NCI-H1930 (cell line): ENCODE measurements at regions not wholly inside any gene's neighbourhood (a gene's known extent, or its start where the extent isn't known, plus 50 kb on each side); places are given as distances from the start of the nearest gene placed in this dataset.
"Not testable (repeated sequence)": the region's sequence is repeated elsewhere in the genome, so short reads cannot be mapped to it uniquely, and the experiment has no call there.

Experiments used
- DNase-seq, 2 experiments: peaks; one replicate each; lab custom pipeline; 2025; lab: John Stamatoyannopoulos, UW

DNA sequence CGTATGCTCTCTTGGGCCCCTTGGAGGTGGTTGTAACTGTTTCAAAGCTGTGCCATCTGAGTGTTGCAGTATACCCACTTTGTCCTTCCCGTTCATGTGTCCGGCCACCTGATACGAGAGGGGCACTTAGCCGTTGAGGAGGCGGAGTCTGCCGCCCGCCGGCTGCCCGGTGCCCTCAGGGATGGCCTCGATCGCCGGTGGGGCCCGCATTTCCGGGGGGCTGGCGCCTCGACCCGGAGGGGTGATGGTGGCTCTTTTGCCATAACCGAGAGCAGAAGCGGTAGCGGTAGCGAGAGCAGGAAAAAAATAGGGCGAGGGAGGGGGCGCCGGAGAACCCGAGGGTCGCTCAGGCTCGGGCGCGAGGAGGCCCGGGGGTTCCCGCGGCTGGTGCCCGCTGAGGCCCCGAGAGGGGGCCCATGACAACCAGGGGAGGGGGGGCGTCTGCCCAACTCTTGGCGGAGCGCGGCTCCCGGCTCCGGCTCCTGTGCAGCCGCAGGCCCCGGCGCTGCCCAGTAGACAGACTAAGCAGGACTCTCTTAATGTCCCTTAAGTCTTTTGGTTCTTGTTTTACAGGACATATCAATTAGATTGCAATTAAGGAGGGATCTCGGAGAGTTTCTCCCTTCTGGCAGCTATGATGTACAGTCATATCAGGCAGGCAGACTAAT is 342.7 kb upstream of the SGCG start:
- no peak for DNase-seq

- DNase-seq: no peak
Measured at GRCh38 chr13:22839603-22840530, 340.9 kb upstream of the SGCG start.

DNA sequence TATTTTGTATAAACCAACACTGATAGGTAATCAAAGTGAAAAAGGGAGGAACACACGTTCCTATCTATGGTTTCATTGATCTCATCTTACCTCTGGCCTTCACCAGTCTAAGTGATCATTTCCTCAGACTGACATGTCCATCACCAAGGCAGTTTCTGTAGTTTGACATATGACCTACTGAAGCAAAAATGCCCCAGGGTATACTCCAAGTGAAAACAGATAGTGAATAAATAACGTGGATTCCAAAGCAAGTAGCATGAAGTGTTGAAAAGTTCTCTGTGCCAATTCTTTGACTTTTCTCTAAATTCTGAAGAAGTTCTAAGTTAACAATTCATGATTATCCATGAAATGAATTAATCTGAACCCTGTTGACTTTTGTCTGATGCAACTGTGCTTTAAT is 334.2 kb upstream of the SGCG start:
- no peak for DNase-seq

- no peak for DNase-seq
Measured at GRCh38 chr13:22848539-22849052, 332.2 kb upstream of the SGCG start.

DNA sequence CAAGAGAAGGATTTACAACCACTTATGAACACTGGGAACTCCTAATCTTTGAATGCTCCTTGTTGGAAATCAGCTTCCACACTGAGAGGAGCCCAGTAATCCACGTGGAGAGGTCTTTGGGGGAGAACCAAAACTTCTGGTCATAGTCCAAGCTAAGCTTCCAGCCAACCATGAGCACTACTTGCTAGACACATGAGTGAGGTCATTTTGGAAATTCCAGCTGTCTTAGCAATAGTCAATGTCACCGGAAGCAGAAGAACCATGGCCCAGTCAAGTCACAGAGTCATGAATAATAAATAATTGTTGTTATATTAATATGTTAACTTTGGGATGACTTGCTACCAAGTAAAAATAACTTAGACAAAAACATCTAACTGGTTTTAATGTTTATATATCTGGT is 324.9 kb upstream of the SGCG start:
- no peak for DNase-seq

- not testable (repeated sequence) for DNase-seq
Measured at GRCh38 chr13:22858980-22859379, 321.8 kb upstream of the SGCG start.

- DNase-seq: not testable (repeated sequence)
Measured at GRCh38 chr13:22859411-22859810, 321.4 kb upstream of the SGCG start.

DNA sequence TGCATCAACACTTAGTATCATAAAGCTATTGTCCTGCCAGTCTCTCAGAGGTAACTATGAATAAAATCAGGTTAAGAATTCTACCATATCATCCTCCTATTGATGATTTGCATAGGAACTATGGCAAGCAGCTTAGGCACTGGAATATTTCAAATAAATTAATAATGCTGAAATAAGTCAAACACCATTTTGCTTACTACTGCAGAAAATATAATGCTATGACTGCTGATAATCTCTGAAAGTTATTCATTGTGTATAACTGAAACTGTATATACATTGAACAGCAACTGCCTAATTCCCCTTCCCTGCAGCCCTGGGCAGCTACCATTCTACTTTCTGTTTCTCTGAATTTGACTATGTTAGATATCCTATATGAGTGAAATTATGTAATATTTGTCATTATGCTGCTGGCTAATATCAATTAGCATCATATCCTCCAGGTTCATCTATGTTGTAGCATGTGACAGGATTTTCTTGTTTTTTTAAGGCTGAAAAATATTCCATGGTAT is 318.8 kb upstream of the SGCG start:
- DNase-seq: no peak

DNA sequence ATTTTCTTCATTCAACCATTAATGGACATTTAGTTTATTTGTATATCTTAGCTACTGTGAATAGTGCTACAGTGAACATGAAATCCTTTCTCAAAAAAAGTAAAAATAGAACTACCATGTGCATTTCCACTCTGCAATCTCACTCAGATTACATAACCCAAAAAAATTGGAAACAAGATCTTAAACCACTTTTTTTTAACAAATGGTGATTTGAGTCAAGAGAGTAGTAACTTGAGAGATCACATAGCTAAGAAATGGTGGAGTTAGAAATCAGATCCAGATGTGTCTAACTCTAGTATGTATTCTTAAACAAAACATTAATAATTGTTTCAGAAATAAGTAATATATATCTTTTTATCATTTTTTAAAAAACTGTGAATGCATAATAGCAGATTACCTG is 318.3 kb upstream of the SGCG start:
- DNase-seq: no peak

DNA sequence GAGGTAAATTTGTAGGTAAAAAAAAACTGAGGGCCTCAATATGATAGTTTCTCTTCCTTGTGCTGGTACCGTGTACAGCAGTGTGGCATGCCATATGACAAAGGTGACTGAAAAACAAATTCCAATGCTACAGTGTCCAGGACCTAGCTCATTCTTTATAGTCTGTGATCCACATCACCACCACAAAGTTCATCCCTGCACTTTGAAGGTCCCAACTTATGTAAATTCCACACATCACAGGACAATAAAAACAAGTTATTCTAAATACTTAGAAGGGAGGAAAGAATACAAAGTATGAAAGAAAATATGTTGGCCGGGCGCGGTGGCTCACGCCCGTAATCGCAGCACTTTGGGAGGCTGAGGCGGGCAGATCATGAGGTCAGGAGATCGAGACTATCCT is 314.6 kb upstream of the SGCG start:
- no peak for DNase-seq

DNA sequence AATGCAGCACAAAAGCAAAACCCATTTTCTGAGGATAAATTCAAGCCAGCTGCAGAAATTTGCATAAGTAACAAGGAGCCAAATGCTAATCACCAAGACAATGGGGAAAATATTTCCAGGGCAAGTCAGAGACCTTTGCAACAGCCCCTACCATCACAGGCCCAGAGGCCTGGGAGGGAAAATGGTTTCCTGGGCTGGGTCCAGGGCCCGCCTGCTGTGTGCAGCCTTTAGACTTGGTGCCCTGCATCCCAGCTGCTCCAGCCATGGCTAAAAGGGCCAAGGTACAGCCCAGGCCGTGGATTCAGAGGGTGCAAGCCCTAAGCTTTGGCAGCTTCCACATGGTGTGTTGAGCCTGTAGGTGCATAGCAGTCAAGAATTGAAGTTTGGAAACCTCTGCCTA is 309.5 kb upstream of the SGCG start:
- DNase-seq: no peak

GRCh38 chr13:22874839-22875238 is 305.9 kb upstream of the SGCG start:
- DNase-seq: no peak

- no peak for DNase-seq
Measured at GRCh38 chr13:22877421-22877820, 303.4 kb upstream of the SGCG start.

GRCh38 chr13:22880741-22881720 is 299.7 kb upstream of the SGCG start:
- DNase-seq: no peak

GRCh38 chr13:22881721-22882608 is 298.8 kb upstream of the SGCG start:
- not testable (repeated sequence) for DNase-seq

DNA sequence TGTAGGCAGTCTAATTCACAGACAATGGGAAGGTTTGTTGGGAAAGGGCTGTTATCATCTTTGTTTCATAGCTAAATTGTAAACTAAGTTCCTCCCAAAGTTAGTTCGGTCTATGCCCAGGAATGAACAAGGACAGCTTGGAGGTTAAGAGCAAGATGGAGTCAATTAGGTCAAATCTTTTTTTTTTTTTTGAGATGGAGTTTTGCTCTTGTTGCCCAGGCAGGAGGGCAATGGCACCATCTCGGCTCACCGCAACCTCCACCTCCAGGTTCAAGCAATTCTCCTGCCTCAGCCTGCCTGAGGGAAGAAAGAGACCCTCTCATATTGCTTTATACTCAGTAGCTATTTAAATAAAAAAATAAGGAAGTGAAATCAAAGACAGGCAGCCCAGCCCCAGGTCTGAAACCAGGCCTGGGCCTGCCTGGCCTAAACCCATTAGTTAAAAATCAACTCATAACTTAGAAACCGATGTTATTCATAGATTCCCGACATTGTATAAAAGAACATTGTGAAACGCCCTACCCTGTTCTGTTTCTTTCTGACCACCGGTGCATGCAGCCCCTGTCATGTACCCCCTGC is 297.4 kb upstream of the SGCG start:
- no peak for DNase-seq

- no peak for DNase-seq
Measured at GRCh38 chr13:22883956-22884355, 296.8 kb upstream of the SGCG start.

DNA sequence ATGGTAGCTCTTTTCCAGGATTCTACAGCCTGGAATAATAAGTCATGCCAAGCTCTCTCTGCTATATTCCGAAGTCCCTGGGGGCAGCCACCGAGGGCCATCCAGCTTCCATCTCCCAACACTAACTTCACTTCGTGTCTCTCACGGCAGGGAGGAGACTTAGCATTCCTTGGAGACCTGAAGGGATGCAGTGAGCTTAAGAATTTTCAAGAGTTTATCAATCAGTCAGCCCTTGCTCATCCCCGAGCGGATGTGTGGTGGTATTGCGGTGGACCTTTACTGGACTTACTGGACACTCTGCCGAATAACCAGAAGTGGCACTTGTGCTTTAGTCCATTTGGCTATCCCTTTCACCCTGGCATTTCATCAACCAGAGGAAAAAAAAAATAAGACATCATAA is 294.7 kb upstream of the SGCG start:
- DNase-seq: not testable (repeated sequence)

GRCh38 chr13:22889376-22889775 is 291.4 kb upstream of the SGCG start:
- not testable (repeated sequence) for DNase-seq

GRCh38 chr13:22893204-22893603 is 287.6 kb upstream of the SGCG start:
- DNase-seq: no peak
